ENCODE measurements at regions not wholly inside any gene's neighbourhood (a gene's known extent, or its start where the extent isn't known, plus 50 kb on each side); places are given as distances from the start of the nearest gene placed in this dataset.

GRCh38 chr14:62138593-62138992, 376.4 kb downstream of the SNAPC1 start:
- FAIRE-seq = no peak

GRCh38 chr14:62141139-62141538, 378.9 kb downstream of the SNAPC1 start:
- DNase-seq (ENCODE audit: low read depth) = no peak
- FAIRE-seq = peak; percentile 40
- no peaks in the 10 kb centered on the region for H3K36me3 ChIP-seq (ENCODE audit: control insufficient read depth, insufficient read depth, low read length)
- no peaks in the 10 kb centered on the region for H3K27me3 ChIP-seq (ENCODE audit: control insufficient read depth, insufficient read depth, low read length)
- TF ChIP-seq, protein P1, sequence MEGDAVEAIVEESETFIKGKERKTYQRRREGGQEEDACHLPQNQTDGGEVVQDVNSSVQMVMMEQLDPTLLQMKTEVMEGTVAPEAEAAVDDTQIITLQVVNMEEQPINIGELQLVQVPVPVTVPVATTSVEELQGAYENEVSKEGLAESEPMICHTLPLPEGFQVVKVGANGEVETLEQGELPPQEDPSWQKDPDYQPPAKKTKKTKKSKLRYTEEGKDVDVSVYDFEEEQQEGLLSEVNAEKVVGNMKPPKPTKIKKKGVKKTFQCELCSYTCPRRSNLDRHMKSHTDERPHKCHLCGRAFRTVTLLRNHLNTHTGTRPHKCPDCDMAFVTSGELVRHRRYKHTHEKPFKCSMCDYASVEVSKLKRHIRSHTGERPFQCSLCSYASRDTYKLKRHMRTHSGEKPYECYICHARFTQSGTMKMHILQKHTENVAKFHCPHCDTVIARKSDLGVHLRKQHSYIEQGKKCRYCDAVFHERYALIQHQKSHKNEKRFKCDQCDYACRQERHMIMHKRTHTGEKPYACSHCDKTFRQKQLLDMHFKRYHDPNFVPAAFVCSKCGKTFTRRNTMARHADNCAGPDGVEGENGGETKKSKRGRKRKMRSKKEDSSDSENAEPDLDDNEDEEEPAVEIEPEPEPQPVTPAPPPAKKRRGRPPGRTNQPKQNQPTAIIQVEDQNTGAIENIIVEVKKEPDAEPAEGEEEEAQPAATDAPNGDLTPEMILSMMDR (IDR thresholded peaks at IDR 0.05; ENCODE audit: insufficient read depth, low read length, severe bottlenecking) = no peak
- no peak overlapping the region for H3K4me3 ChIP-seq (ENCODE audit: low read depth, low read length)

More at GRCh38 chr14:62138593-62138992, 376.4 kb downstream of the SNAPC1 start:
- H3K27me3 ChIP-seq (ENCODE audit: control insufficient read depth, insufficient read depth, low read length) = no peaks in the 10 kb centered on the region
- no peaks in the 10 kb centered on the region for H3K36me3 ChIP-seq (ENCODE audit: control insufficient read depth, insufficient read depth, low read length)
- DNase-seq (ENCODE audit: low read depth) = no peak
- H3K4me3 ChIP-seq (ENCODE audit: low read depth, low read length) = no peak overlapping the region
- TF ChIP-seq, protein P1 (IDR thresholded peaks at IDR 0.05; ENCODE audit: insufficient read depth, low read length, severe bottlenecking) = no peak

DNA sequence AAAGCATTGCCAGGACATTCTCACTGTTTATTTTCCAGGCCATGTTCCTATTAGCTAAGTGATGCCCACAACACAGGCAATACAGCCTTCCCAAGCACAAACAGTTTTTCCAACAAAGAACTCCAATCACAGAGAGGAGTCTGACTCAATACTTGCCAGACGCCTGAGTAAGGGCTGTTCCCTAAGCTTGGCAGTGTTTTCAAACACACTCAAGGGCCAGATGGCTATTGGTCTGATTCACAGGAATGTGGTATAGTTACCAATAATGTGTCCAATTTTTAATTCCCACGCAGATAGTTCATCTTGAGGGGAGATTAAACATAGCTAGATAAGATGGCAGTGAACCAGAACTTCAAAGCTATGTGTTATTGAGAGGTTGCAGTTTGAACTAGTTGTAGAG, 381.0 kb downstream of the SNAPC1 start:
- Histone ChIP-seq H3K4me3 (ENCODE audit: low read depth, low read length) (no peak overlapping the region), H3K27me3 (ENCODE audit: control insufficient read depth, insufficient read depth, low read length) (no peaks in the 10 kb centered on the region), H3K36me3 (ENCODE audit: control insufficient read depth, insufficient read depth, low read length) (no peaks in the 10 kb centered on the region)
- TF ChIP-seq, protein P1 (IDR thresholded peaks at IDR 0.05; ENCODE audit: insufficient read depth, low read length, severe bottlenecking) = no peak
- DNase-seq (ENCODE audit: low read depth) (peak; percentile 23), FAIRE-seq (no peak)

- Histone ChIP-seq H3K27me3 (ENCODE audit: control insufficient read depth, insufficient read depth, low read length) (no peaks in the 10 kb centered on the region), H3K4me3 (ENCODE audit: low read depth, low read length) (no peak overlapping the region), H3K36me3 (ENCODE audit: control insufficient read depth, insufficient read depth, low read length) (no peaks in the 10 kb centered on the region)
- DNase-seq (ENCODE audit: low read depth) (no peak), FAIRE-seq (no peak)
- TF ChIP-seq, protein P1 (IDR thresholded peaks at IDR 0.05; ENCODE audit: insufficient read depth, low read length, severe bottlenecking) = no peak
Measured at GRCh38 chr14:62144863-62145262, 382.6 kb downstream of the SNAPC1 start.

- TF ChIP-seq, protein P1 (IDR thresholded peaks at IDR 0.05; ENCODE audit: insufficient read depth, low read length, severe bottlenecking) = no peak
- FAIRE-seq (no peak), DNase-seq (ENCODE audit: low read depth) (no peak)
- Histone ChIP-seq H3K36me3 (ENCODE audit: control insufficient read depth, insufficient read depth, low read length) (no peaks in the 10 kb centered on the region), H3K4me3 (ENCODE audit: low read depth, low read length) (no peak overlapping the region), H3K27me3 (ENCODE audit: control insufficient read depth, insufficient read depth, low read length) (no peaks in the 10 kb centered on the region)
Measured at GRCh38 chr14:62146030-62146429, 383.8 kb downstream of the SNAPC1 start.

GRCh38 chr14:62156052-62156451, 393.8 kb downstream of the SNAPC1 start:
- Histone ChIP-seq H3K27me3 (ENCODE audit: control insufficient read depth, insufficient read depth, low read length) (no peaks in the 10 kb centered on the region), H3K4me3 (ENCODE audit: low read depth, low read length) (no peak overlapping the region), H3K36me3 (ENCODE audit: control insufficient read depth, insufficient read depth, low read length) (no peaks in the 10 kb centered on the region)
- FAIRE-seq (no peak), DNase-seq (ENCODE audit: low read depth) (no peak)
- TF ChIP-seq, protein P1 (IDR thresholded peaks at IDR 0.05; ENCODE audit: insufficient read depth, low read length, severe bottlenecking) = no peak

Measured in bronchial epithelial cell (primary cell).